A549 (cell line): ENCODE measurements at regions not wholly inside any gene's neighbourhood (a gene's known extent, or its start where the extent isn't known, plus 50 kb on each side); places are given as distances from the start of the nearest gene placed in this dataset.

Experiments used
- ATAC-seq, 2 experiments: fragments of 200-7000 bp in 1 of 2; fragments of >200 bp in 1 of 2; cut with Nextera tagmentation in 1 of 2; cut with Tn5 transposase in 1 of 2; 3 replicates each; pipeline versions ENCODE4 v1.8.0 to v1.9.1; 2018 to 2020; ENCODE audit warnings: mild to moderate bottlenecking in 1 of 2, moderate library complexity in 1 of 2
- CTCF ChIA-PET: fragments of 300-600 bp; sonication (Branson Sonifier 250); formaldehyde crosslinking; extraction: SDS; loops from one replicate; lab custom pipeline; 2021; ENCODE audit warnings: antibody characterized with exemption, inconsistent platforms; lab: Yijun Ruan, JAX
- POLR2A ChIA-PET: fragments of 350-600 bp; formaldehyde crosslinking; extraction: SDS; loops from one replicate; lab custom pipeline; 2021; ENCODE audit warnings: antibody characterized with exemption, inconsistent platforms; lab: Yijun Ruan, JAX
- DNase-seq, 2 experiments: peaks; one replicate each; pipeline versions ENCODE4 v3.0.0 to v3.0.0-alpha.2; 2011 to 2016; ENCODE audit warnings: low read depth in 1 of 2, low spot score in 1 of 2
- FAIRE-seq: peaks from 2 replicates; lab custom pipeline; 2011; peaks lifted over from hg19 to GRCh38; lab: Jason Lieb, UNC
- H3K27ac ChIP-seq, 2 experiments: fragments of >200 bp; sonication (Bioruptor Twin); formaldehyde crosslinking; 3 replicates each; pipeline ENCODE4 v1.5.1; 2016 to 2017
- H3K4me1 ChIP-seq: fragments of >200 bp; sonication (Bioruptor Twin); formaldehyde crosslinking; 3 replicates; pipeline ENCODE4 v1.6.1; 2016
- H3K4me2 ChIP-seq: fragments of >200 bp; sonication (Bioruptor Twin); formaldehyde crosslinking; 3 replicates; pipeline ENCODE4 v1.6.1; 2016
- H3K4me3 ChIP-seq: fragments of >200 bp; sonication (Bioruptor Twin); formaldehyde crosslinking; 3 replicates; pipeline ENCODE4 v1.5.1; 2016
- H3K9me3 ChIP-seq: fragments of >200 bp; sonication (Bioruptor Twin); formaldehyde crosslinking; 3 replicates; pipeline ENCODE4 v1.6.1; 2016
- ATOH8 ChIP-seq: fragments of 250-450 bp; sonication (Bioruptor Pico); IDR thresholded peaks from 2 replicates; pipeline ENCODE4 v1.5.0; 2020; ENCODE audit warnings: low read depth, mild to moderate bottlenecking, moderate library complexity
- BCL3 ChIP-seq: fragments of >200 bp; sonication (Bioruptor Twin); formaldehyde crosslinking; IDR thresholded peaks from 3 replicates; pipeline ENCODE4 v1.6.1; 2016
- BHLHE40 ChIP-seq: IDR thresholded peaks from 2 replicates; pipeline ENCODE4 v1.6.1; 2012; ENCODE audit warnings: low read depth, low read length, inconsistent platforms
- CBX2 ChIP-seq: fragments of 200-600 bp; sonication (generic); IDR thresholded peaks from 2 replicates; pipeline ENCODE4 v1.6.1; 2016; ENCODE audit warnings: low read depth, mild to moderate bottlenecking, borderline replicate concordance
- CEBPB ChIP-seq, 2 experiments: fragments of >200 bp in 1 of 2; sonication (Bioruptor Twin) in 1 of 2; formaldehyde crosslinking in 1 of 2; IDR thresholded peaks; 2 replicates each; pipeline ENCODE4 v1.6.1; 2012 to 2016
- E2F6 ChIP-seq: IDR thresholded peaks from 2 replicates; pipeline ENCODE4 v1.6.1; 2012; ENCODE audit warnings: low read depth, borderline replicate concordance
- ELK1 ChIP-seq: fragments of 150-350 bp; IDR thresholded peaks from 2 replicates; pipeline ENCODE4 v1.6.1; 2014; ENCODE audit warnings: low read depth, mild to moderate bottlenecking, low read length
- ESRRA ChIP-seq: fragments of 150-350 bp; IDR thresholded peaks from 2 replicates; pipeline ENCODE4 v1.6.1; 2014; ENCODE audit warnings: mild to moderate bottlenecking, low read length, borderline replicate concordance
- FOSL2 ChIP-seq, 2 experiments: fragments of 450-650 bp in 1 of 2; fragments of >200 bp in 1 of 2; sonication (Bioruptor Twin) in 1 of 2; formaldehyde crosslinking; IDR thresholded peaks; 2 replicates each; pipeline versions ENCODE4 v1.5.0 to v1.6.1; 2016 to 2020; ENCODE audit warnings: mild to moderate bottlenecking in 1 of 2, moderate library complexity in 1 of 2
- FOXS1 ChIP-seq: fragments of 250-450 bp; sonication (Bioruptor Pico); IDR thresholded peaks from 2 replicates; pipeline ENCODE4 v1.5.0; 2020; ENCODE audit warnings: mild to moderate bottlenecking, moderate library complexity
- HDAC2 ChIP-seq: fragments of 200-600 bp; sonication (generic); IDR thresholded peaks from 2 replicates; pipeline ENCODE4 v1.6.1; 2016
- HOXA7 ChIP-seq: fragments of 250-450 bp; sonication (Bioruptor Pico); IDR thresholded peaks from 2 replicates; pipeline ENCODE4 v1.5.0; 2020; ENCODE audit warnings: mild to moderate bottlenecking, moderate library complexity
- HOXB13 ChIP-seq: fragments of 250-450 bp; sonication (Bioruptor Pico); IDR thresholded peaks from 2 replicates; pipeline ENCODE4 v1.5.0; 2020; ENCODE audit warnings: low read depth, mild to moderate bottlenecking, moderate library complexity
- HOXB5 ChIP-seq: fragments of 250-450 bp; sonication (Bioruptor Pico); IDR thresholded peaks from 2 replicates; pipeline ENCODE4 v1.5.0; 2020; ENCODE audit warnings: mild to moderate bottlenecking, moderate library complexity
- JUNB ChIP-seq: fragments of >200 bp; sonication (Bioruptor Twin); formaldehyde crosslinking; IDR thresholded peaks from 2 replicates; pipeline ENCODE4 v1.6.1; 2016
- KDM5A ChIP-seq: fragments of 200-600 bp; sonication (generic); IDR thresholded peaks from 2 replicates; pipeline ENCODE4 v1.6.1; 2016; ENCODE audit warnings: antibody characterized with exemption, mild to moderate bottlenecking
- MAFK ChIP-seq: fragments of 450-650 bp; IDR thresholded peaks from 2 replicates; pipeline ENCODE4 v1.6.1; 2014; ENCODE audit not compliant: partially characterized antibody
- MYC ChIP-seq: IDR thresholded peaks from 2 replicates; pipeline ENCODE4 v1.6.1; 2012; ENCODE audit warnings: mild to moderate bottlenecking, inconsistent platforms, low read length, improper control_type of control experiment, borderline replicate concordance
- NPAS2 ChIP-seq: fragments of 250-450 bp; sonication (Bioruptor Pico); IDR thresholded peaks from 2 replicates; pipeline ENCODE4 v1.8.0; 2022; ENCODE audit warnings: mild to moderate bottlenecking, moderate library complexity, borderline replicate concordance
- NR3C1 ChIP-seq: fragments of >200 bp; sonication (Bioruptor Twin); formaldehyde crosslinking; IDR thresholded peaks from 3 replicates; pipeline ENCODE4 v1.6.1; 2017
- PBX3 ChIP-seq: IDR thresholded peaks from 2 replicates; pipeline ENCODE4 v1.6.1; 2012
- POLR2A ChIP-seq: IDR thresholded peaks from 2 replicates; pipeline ENCODE4 v1.6.1; 2012; ENCODE audit warnings: mild to moderate bottlenecking, low read length
- POLR2AphosphoS2 ChIP-seq: conservative IDR thresholded peaks from 2 replicates; pipeline ENCODE4 v1.6.1; 2012; ENCODE audit warnings: low read length, improper control_type of control experiment, inconsistent platforms
- RARB ChIP-seq: fragments of 250-450 bp; sonication (Bioruptor Pico); IDR thresholded peaks from 2 replicates; pipeline ENCODE4 v1.8.0; 2021; ENCODE audit warnings: mild to moderate bottlenecking, moderate library complexity
- RCOR1 ChIP-seq: fragments of 150-350 bp; IDR thresholded peaks from 2 replicates; pipeline ENCODE4 v1.6.1; 2014; ENCODE audit warnings: antibody characterized with exemption, low read length, low read depth
- RFX5 ChIP-seq: fragments of 450-650 bp; IDR thresholded peaks from 2 replicates; pipeline ENCODE4 v1.7.1; 2014; ENCODE audit warnings: antibody characterized with exemption, mild to moderate bottlenecking, moderate library complexity
- RNF2 ChIP-seq: fragments of 200-600 bp; sonication (generic); IDR thresholded peaks from 2 replicates; pipeline ENCODE4 v1.6.1; 2016; ENCODE audit warnings: low read depth, mild to moderate bottlenecking, antibody characterized with exemption, moderate library complexity, borderline replicate concordance
- TFCP2L1 ChIP-seq: fragments of 250-450 bp; sonication (Bioruptor Pico); IDR thresholded peaks from 2 replicates; pipeline ENCODE4 v1.5.0; 2021; ENCODE audit warnings: mild to moderate bottlenecking
- TP53 ChIP-seq: fragments of 250-450 bp; sonication (Bioruptor Pico); IDR thresholded peaks from 2 replicates; pipeline ENCODE4 v1.5.0; 2021; ENCODE audit warnings: mild to moderate bottlenecking, moderate library complexity
- ZC3H11A ChIP-seq: fragments of 450-650 bp; IDR thresholded peaks from 2 replicates; pipeline ENCODE4 v1.6.1; 2014; ENCODE audit warnings: antibody characterized with exemption, mild to moderate bottlenecking
- WGBS: methylation state at CpG from one replicate; pipeline ENCODE4 v1.1.6; 2017; ENCODE audit errors: missing lambda C conversion rate; 5-methylcytosine and 5-hydroxymethylcytosine counted together

GRCh38 chr14:101207041-101207440 lies 303.5 kb upstream of the RTL1 start:
- peaks cover 46% of the 10 kb centered on the region for H3K9me3 ChIP-seq
- H3K4me3 ChIP-seq: no peak overlapping the region
- H3K27ac ChIP-seq: no peak overlapping the region
- no peaks in the 10 kb centered on the region for H3K4me1 ChIP-seq
- DNase-seq (no peak), FAIRE-seq (no peak), ATAC-seq (no peak)
- 53% methylated on average over 2 of the region's 2 CpGs for WGBS
- H3K4me2 ChIP-seq: no peak overlapping the region
- ChIA-PET CTCF (no interaction called here), POLR2A (no interaction called here)
- TF ChIP-seq BCL3 (no peak), ESRRA (no peak), E2F6 (no peak), HDAC2 (no peak), KDM5A (no peak), ATOH8 (CRISPR knock-in tag) (no peak), NR3C1 (no peak), JUNB (no peak), FOSL2 (IDR thresholded peaks at IDR 0.05) (no peak), FOSL2 (CRISPR knock-in tag; IDR thresholded peaks at IDR 0.05) (no peak), POLR2A (no peak), MYC (no peak), RARB (CRISPR knock-in tag) (no peak), PBX3 (no peak), CBX2 (no peak), RFX5 (no peak), CEBPB (IDR thresholded peaks at IDR 0.05) (no peak), RNF2 (no peak), HOXA7 (CRISPR knock-in tag) (no peak), POLR2AphosphoS2 (no peak)

GRCh38 chr14:101207897-101208296 lies 304.4 kb upstream of the RTL1 start:
- WGBS: 23% methylated on average over 1 of the region's 1 CpG
- DNase-seq: no peak
- Histone ChIP-seq H3K9me3 (peaks cover 46% of the 10 kb centered on the region), H3K27ac (no peak overlapping the region), H3K4me3 (no peak overlapping the region), H3K4me2 (no peak overlapping the region), H3K4me1 (no peaks in the 10 kb centered on the region)
- no peak for TF ChIP-seq TFCP2L1 (CRISPR knock-in tag)
- TF ChIP-seq NPAS2 (CRISPR knock-in tag): no peak
- no peak for TF ChIP-seq HOXB13 (CRISPR knock-in tag)
- no peak for TF ChIP-seq ZC3H11A
- TF ChIP-seq RARB (CRISPR knock-in tag): no peak
- no peak for TF ChIP-seq RCOR1
- no peak for TF ChIP-seq CEBPB (IDR thresholded peaks at IDR 0.05)
- TF ChIP-seq MAFK: no peak
- TF ChIP-seq RNF2: no peak
- no peak for TF ChIP-seq BHLHE40
- no peak for TF ChIP-seq CBX2
- TF ChIP-seq HOXB5 (CRISPR knock-in tag): no peak
- TF ChIP-seq POLR2A: no peak
- no peak for TF ChIP-seq HOXA7 (CRISPR knock-in tag)
- TF ChIP-seq TP53: no peak
- no peak for TF ChIP-seq FOXS1
- TF ChIP-seq ELK1: no peak
- no peak for FAIRE-seq
- ChIA-PET POLR2A (no interaction called here), CTCF (no interaction called here)
- no peak for ATAC-seq
